ENCODE measurements at regions not wholly inside any gene's neighbourhood (a gene's known extent, or its start where the extent isn't known, plus 50 kb on each side); places are given as distances from the start of the nearest gene placed in this dataset.
"Not testable (repeated sequence)": the region's sequence is repeated elsewhere in the genome, so short reads cannot be mapped to it uniquely, and the experiment has no call there.

- no peak for TF ChIP-seq CTCF (IDR thresholded peaks at IDR 0.05)
- Histone ChIP-seq H3K4me1 (ENCODE audit: control insufficient read depth in 1 of 2, insufficient read depth in 1 of 2, low read depth in 1 of 2, low read length in 1 of 2) (no peaks in the 10 kb centered on the region), H3K27ac (no peak overlapping the region), H3K9me3 (no peaks in the 10 kb centered on the region), H3K36me3 (no peaks in the 10 kb centered on the region), H3K4me3 (ENCODE audit: low read depth in 1 of 2, low read length in 1 of 2) (no peak overlapping the region), H3K27me3 (no peaks in the 10 kb centered on the region)
Observed at GRCh38 chr12:66756631-66757030, 77.8 kb upstream of the GRIP1 start.

DNA sequence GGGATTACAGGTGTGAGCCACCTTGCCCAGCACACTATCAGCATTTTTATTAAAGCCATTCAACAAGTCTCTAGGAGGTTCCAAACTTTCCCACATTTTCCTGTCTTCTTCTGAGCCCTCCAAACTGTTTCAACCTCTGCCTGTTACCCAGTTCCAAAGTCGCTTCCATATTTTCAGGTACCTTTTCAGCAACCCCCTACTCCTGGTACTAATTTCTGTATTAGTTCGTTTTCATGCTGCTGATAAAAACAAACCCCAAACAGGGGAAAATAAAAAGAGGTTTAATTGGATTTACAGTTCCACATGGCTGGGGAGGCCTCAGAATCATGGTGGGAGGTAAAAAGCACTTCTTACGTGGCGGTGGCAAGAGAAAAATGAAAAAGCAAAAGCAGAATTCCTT lies 81.2 kb upstream of the GRIP1 start:
- H3K27me3 ChIP-seq; H3K4me3 ChIP-seq (ENCODE audit: low read depth in 1 of 2, low read length in 1 of 2); H3K9me3 ChIP-seq; H3K4me1 ChIP-seq (ENCODE audit: control insufficient read depth in 1 of 2, insufficient read depth in 1 of 2, low read depth in 1 of 2, low read length in 1 of 2); H3K36me3 ChIP-seq; H3K27ac ChIP-seq: not testable (repeated sequence)

DNA sequence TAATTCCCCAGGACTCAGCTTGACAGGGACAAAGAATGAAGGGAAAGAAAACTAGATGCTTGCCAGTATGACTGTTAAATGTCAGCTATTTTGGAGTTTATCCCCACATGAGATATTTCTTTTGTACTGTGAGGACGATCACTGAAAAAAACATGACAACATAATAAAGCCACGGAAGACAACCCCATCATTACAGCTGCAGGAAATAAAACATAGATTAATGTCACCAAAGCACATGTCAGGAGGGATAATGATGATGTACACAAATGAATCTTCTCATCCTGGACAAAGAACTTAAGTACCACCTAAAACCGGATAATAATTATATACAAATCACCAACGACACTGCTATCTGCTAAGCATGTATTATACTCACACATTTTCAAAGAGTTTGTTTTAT lies 84.6 kb upstream of the GRIP1 start:
- Histone ChIP-seq H3K27me3 (no peaks in the 10 kb centered on the region), H3K9me3 (no peaks in the 10 kb centered on the region), H3K4me3 (ENCODE audit: low read depth in 1 of 2, low read length in 1 of 2) (no peak overlapping the region), H3K36me3 (no peaks in the 10 kb centered on the region), H3K27ac (no peak overlapping the region), H3K4me1 (ENCODE audit: control insufficient read depth in 1 of 2, insufficient read depth in 1 of 2, low read depth in 1 of 2, low read length in 1 of 2) (no peaks in the 10 kb centered on the region)
- TF ChIP-seq CTCF (IDR thresholded peaks at IDR 0.05), result no peak

DNA sequence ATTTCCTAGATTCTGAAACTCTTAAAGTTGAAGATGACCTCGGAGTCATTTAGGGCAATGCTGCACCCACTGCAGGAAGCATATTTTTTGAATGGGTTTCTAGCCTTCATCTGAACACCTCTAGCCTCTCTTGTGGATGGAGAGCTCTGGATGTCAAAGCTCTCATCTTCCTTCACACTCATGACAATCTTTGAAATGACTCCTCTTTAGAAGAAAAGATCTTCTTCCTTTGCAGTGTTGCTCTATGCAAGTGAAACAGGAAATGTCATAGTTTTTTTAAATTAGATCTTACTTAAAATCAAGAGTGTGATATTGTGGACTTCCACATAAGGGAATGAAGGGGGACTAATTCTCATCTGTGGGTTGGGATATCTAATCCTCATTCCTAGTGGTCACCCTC lies 86.3 kb upstream of the GRIP1 start:
- no peaks in the 10 kb centered on the region for H3K36me3 ChIP-seq
- no peaks in the 10 kb centered on the region for H3K4me1 ChIP-seq (ENCODE audit: control insufficient read depth in 1 of 2, insufficient read depth in 1 of 2, low read depth in 1 of 2, low read length in 1 of 2)
- H3K4me3 ChIP-seq (ENCODE audit: low read depth in 1 of 2, low read length in 1 of 2), result no peak overlapping the region
- no peaks in the 10 kb centered on the region for H3K27me3 ChIP-seq
- TF ChIP-seq CTCF (IDR thresholded peaks at IDR 0.05), result no peak
- no peaks in the 10 kb centered on the region for H3K9me3 ChIP-seq
- no peak overlapping the region for H3K27ac ChIP-seq

DNA sequence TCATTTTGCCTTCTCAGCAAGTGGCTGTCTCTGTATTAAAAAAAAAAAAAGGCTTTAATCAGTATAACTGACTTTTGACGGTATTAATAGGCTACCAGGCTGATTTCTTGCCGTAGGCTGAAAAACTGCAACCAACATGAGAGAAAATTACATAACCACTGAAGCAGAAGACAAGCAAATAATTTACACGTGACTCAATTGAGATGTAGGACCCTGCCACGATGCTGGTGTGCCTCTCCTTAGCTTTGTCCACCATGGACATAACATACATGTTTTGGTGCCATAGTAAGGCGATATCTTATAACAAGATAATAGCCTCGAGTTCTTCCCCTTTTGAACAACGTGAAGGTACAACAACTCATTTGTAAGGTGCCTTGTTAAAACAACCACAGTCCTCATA lies 88.7 kb upstream of the GRIP1 start:
- no peaks in the 10 kb centered on the region for H3K27me3 ChIP-seq
- H3K36me3 ChIP-seq, result no peaks in the 10 kb centered on the region
- TF ChIP-seq CTCF (IDR thresholded peaks at IDR 0.05), result no peak
- no peaks in the 10 kb centered on the region for H3K4me1 ChIP-seq (ENCODE audit: control insufficient read depth in 1 of 2, insufficient read depth in 1 of 2, low read depth in 1 of 2, low read length in 1 of 2)
- no peak overlapping the region for H3K27ac ChIP-seq
- H3K4me3 ChIP-seq (ENCODE audit: low read depth in 1 of 2, low read length in 1 of 2), result no peak overlapping the region
- no peaks in the 10 kb centered on the region for H3K9me3 ChIP-seq

GRCh38 chr12:66768293-66768692 lies 89.4 kb upstream of the GRIP1 start:
- no peaks in the 10 kb centered on the region for H3K27me3 ChIP-seq
- H3K4me1 ChIP-seq (ENCODE audit: control insufficient read depth in 1 of 2, insufficient read depth in 1 of 2, low read depth in 1 of 2, low read length in 1 of 2), result no peaks in the 10 kb centered on the region
- H3K36me3 ChIP-seq, result no peaks in the 10 kb centered on the region
- no peak overlapping the region for H3K4me3 ChIP-seq (ENCODE audit: low read depth in 1 of 2, low read length in 1 of 2)
- no peak overlapping the region for H3K27ac ChIP-seq
- no peaks in the 10 kb centered on the region for H3K9me3 ChIP-seq
- no peak for TF ChIP-seq CTCF (IDR thresholded peaks at IDR 0.05)
